ENCODE measurements at regions not wholly inside any gene's neighbourhood (a gene's known extent, or its start where the extent isn't known, plus 50 kb on each side); places are given as distances from the start of the nearest gene placed in this dataset.

- H3K9me2 ChIP-seq (ENCODE audit: insufficient read depth): no peaks in the 10 kb centered on the region
- WGBS, 2 experiments (ENCODE audit: low coverage in 1 of 2, low lambda C conversion rate in 2 of 2, missing lambda C conversion rate in 2 of 2): 54 to 58% methylated on average over 18 of the region's 18 CpGs
- H2AFZ ChIP-seq: no peak overlapping the region
- no peak overlapping the region for H3K4me3 ChIP-seq
- no peak overlapping the region for H3K9ac ChIP-seq
- TF ChIP-seq EZH2 (IDR thresholded peaks at IDR 0.05; ENCODE audit: insufficient read depth, poor library complexity, severe bottlenecking) (no peak), EZH2phosphoT487 (IDR thresholded peaks at IDR 0.05; ENCODE audit: insufficient read depth, low read depth) (no peak)
- no peaks in the 10 kb centered on the region for H3F3A ChIP-seq (ENCODE audit: insufficient read depth)
- no peak overlapping the region for H3K27ac ChIP-seq
- H3K36me3 ChIP-seq (ENCODE audit: low read depth): no peaks in the 10 kb centered on the region
- no peaks in the 10 kb centered on the region for H3K79me2 ChIP-seq (ENCODE audit: insufficient read depth)
- no peaks in the 10 kb centered on the region for H3K9me3 ChIP-seq (ENCODE audit: low read depth)
- H3K27me3 ChIP-seq (replicated peaks; ENCODE audit: insufficient read depth): no peaks in the 10 kb centered on the region
- in situ Hi-C loops (cut with MboI): no loop called here
- H4K20me1 ChIP-seq (ENCODE audit: insufficient read depth): no peaks in the 10 kb centered on the region
- no peak for DNase-seq
- no peaks in the 10 kb centered on the region for H3K4me1 ChIP-seq (ENCODE audit: insufficient read depth)
- no peak overlapping the region for H3K4me2 ChIP-seq (ENCODE audit: unreplicated experiment)
Observed at GRCh38 chr12:125228519-125229260, 163.5 kb downstream of the AACS start.

- DNase-seq: no peak
- 64 to 72% methylated on average over 12 to 14 of the region's 14 CpGs for WGBS, 2 experiments (ENCODE audit: low coverage in 1 of 2, low lambda C conversion rate in 2 of 2, missing lambda C conversion rate in 2 of 2)
- in situ Hi-C loops (cut with MboI): no loop called here
- H4K20me1 ChIP-seq (ENCODE audit: insufficient read depth): no peaks in the 10 kb centered on the region
- no peaks in the 10 kb centered on the region for H3K4me1 ChIP-seq (ENCODE audit: insufficient read depth)
- TF ChIP-seq EZH2 (IDR thresholded peaks at IDR 0.05; ENCODE audit: insufficient read depth, poor library complexity, severe bottlenecking): no peak
- TF ChIP-seq EZH2phosphoT487 (IDR thresholded peaks at IDR 0.05; ENCODE audit: insufficient read depth, low read depth): no peak
- no peaks in the 10 kb centered on the region for H3F3A ChIP-seq (ENCODE audit: insufficient read depth)
- no peak overlapping the region for H3K4me2 ChIP-seq (ENCODE audit: unreplicated experiment)
- H3K4me3 ChIP-seq: no peak overlapping the region
- no peaks in the 10 kb centered on the region for H3K79me2 ChIP-seq (ENCODE audit: insufficient read depth)
- H3K36me3 ChIP-seq (ENCODE audit: low read depth): no peaks in the 10 kb centered on the region
- no peak overlapping the region for H3K27ac ChIP-seq
- no peak overlapping the region for H3K9ac ChIP-seq
- H3K9me2 ChIP-seq (ENCODE audit: insufficient read depth): no peaks in the 10 kb centered on the region
- H3K9me3 ChIP-seq (ENCODE audit: low read depth): no peaks in the 10 kb centered on the region
- H3K27me3 ChIP-seq (replicated peaks; ENCODE audit: insufficient read depth): no peaks in the 10 kb centered on the region
- no peak overlapping the region for H2AFZ ChIP-seq
Observed at GRCh38 chr12:125229878-125230530, 164.8 kb downstream of the AACS start.

- Histone ChIP-seq H2AFZ (no peak overlapping the region), H3K36me3 (ENCODE audit: low read depth) (no peaks in the 10 kb centered on the region), H3K79me2 (ENCODE audit: insufficient read depth) (no peaks in the 10 kb centered on the region), H3K9me3 (ENCODE audit: low read depth) (no peaks in the 10 kb centered on the region), H3K9me2 (ENCODE audit: insufficient read depth) (no peaks in the 10 kb centered on the region), H3K4me3 (no peak overlapping the region), H3K27me3 (replicated peaks; ENCODE audit: insufficient read depth) (no peaks in the 10 kb centered on the region), H3F3A (ENCODE audit: insufficient read depth) (no peaks in the 10 kb centered on the region), H3K4me2 (ENCODE audit: unreplicated experiment) (no peak overlapping the region), H3K9ac (no peak overlapping the region), H3K4me1 (ENCODE audit: insufficient read depth) (no peaks in the 10 kb centered on the region), H4K20me1 (ENCODE audit: insufficient read depth) (no peaks in the 10 kb centered on the region), H3K27ac (no peak overlapping the region)
- TF ChIP-seq EZH2phosphoT487 (IDR thresholded peaks at IDR 0.05; ENCODE audit: insufficient read depth, low read depth) (no peak), EZH2 (IDR thresholded peaks at IDR 0.05; ENCODE audit: insufficient read depth, poor library complexity, severe bottlenecking) (no peak)
- WGBS, 2 experiments (ENCODE audit: low coverage in 1 of 2, low lambda C conversion rate in 2 of 2, missing lambda C conversion rate in 2 of 2): 43 to 47% methylated on average over 1 of the region's 1 CpG
- in situ Hi-C loops (cut with MboI): no loop called here
- no peak for DNase-seq
Observed at GRCh38 chr12:125233319-125233718, 168.1 kb downstream of the AACS start.

GRCh38 chr12:125239563-125239962 is 174.3 kb downstream of the AACS start:
- Histone ChIP-seq H3K79me2 (ENCODE audit: insufficient read depth) (no peaks in the 10 kb centered on the region), H4K20me1 (ENCODE audit: insufficient read depth) (no peaks in the 10 kb centered on the region), H3K9ac (no peak overlapping the region)

More at GRCh38 chr12:125239563-125239962, 174.3 kb downstream of the AACS start:
- in situ Hi-C loops (cut with MboI): no loop called here
- WGBS, 2 experiments (ENCODE audit: low coverage in 1 of 2, low lambda C conversion rate in 2 of 2, missing lambda C conversion rate in 2 of 2): 77 to 82% methylated on average over 11 of the region's 11 CpGs
- TF ChIP-seq EZH2phosphoT487 (IDR thresholded peaks at IDR 0.05; ENCODE audit: insufficient read depth, low read depth): no peak
- no peak for TF ChIP-seq EZH2 (IDR thresholded peaks at IDR 0.05; ENCODE audit: insufficient read depth, poor library complexity, severe bottlenecking)
- no peaks in the 10 kb centered on the region for H3K4me1 ChIP-seq (ENCODE audit: insufficient read depth)
- H3K4me2 ChIP-seq (ENCODE audit: unreplicated experiment): no peak overlapping the region
- DNase-seq: no peak
- H3K27me3 ChIP-seq (replicated peaks; ENCODE audit: insufficient read depth): 0 out of 2 replicates have a peak, but pooled peaks cover 3% of the 10 kb centered on the region
- no peaks in the 10 kb centered on the region for H3F3A ChIP-seq (ENCODE audit: insufficient read depth)
- no peaks in the 10 kb centered on the region for H3K9me3 ChIP-seq (ENCODE audit: low read depth)
- no peaks in the 10 kb centered on the region for H3K9me2 ChIP-seq (ENCODE audit: insufficient read depth)
- H3K27ac ChIP-seq: no peak overlapping the region
- no peaks in the 10 kb centered on the region for H3K36me3 ChIP-seq (ENCODE audit: low read depth)
- H2AFZ ChIP-seq: no peak overlapping the region
- no peak overlapping the region for H3K4me3 ChIP-seq

Data from GM23248 (cell line).